LNCAP (cell line): ENCODE measurements at regions not wholly inside any gene's neighbourhood (a gene's known extent, or its start where the extent isn't known, plus 50 kb on each side); places are given as distances from the start of the nearest gene placed in this dataset.

Experiments used
- CTCF ChIP-seq: fragments of 450-650 bp; IDR thresholded peaks from 2 replicates; pipeline ENCODE4 v1.5.1; 2017; ENCODE audit warnings: mild to moderate bottlenecking

- TF ChIP-seq CTCF = no peak
These were observed 496.9 kb downstream of the PPARGC1A start for GRCh38 chr4:23392860-23393458.

- no peak for TF ChIP-seq CTCF
These were observed 499.6 kb downstream of the PPARGC1A start for GRCh38 chr4:23390246-23390645.

- TF ChIP-seq CTCF = no peak
These were observed 501.0 kb downstream of the PPARGC1A start for GRCh38 chr4:23388699-23389395.

- TF ChIP-seq CTCF = no peak
These were observed 501.6 kb downstream of the PPARGC1A start for GRCh38 chr4:23388255-23388654.

GRCh38 chr4:23384741-23385140 is 505.1 kb downstream of the PPARGC1A start:
- TF ChIP-seq CTCF = no peak

GRCh38 chr4:23382879-23383278 is 507.0 kb downstream of the PPARGC1A start:
- no peak for TF ChIP-seq CTCF

- TF ChIP-seq CTCF = no peak
These were observed 515.6 kb downstream of the PPARGC1A start for GRCh38 chr4:23374259-23374658.
